ENCODE measurements at regions not wholly inside any gene's neighbourhood (a gene's known extent, or its start where the extent isn't known, plus 50 kb on each side); places are given as distances from the start of the nearest gene placed in this dataset.
A peak's percentile ranks its signal among the peaks of the same experiment; 100 is the strongest.

GRCh38 chr13:22736768-22737092, 444.0 kb upstream of the SGCG start:
- H3K4me3 ChIP-seq (ENCODE audit: low read length, poor library complexity, severe bottlenecking) = no peak overlapping the region
- no peaks in the 10 kb centered on the region for H3F3A ChIP-seq (ENCODE audit: low read depth)
- H3K9ac ChIP-seq (ENCODE audit: low read depth, low read length, poor library complexity, severe bottlenecking) = no peak overlapping the region
- H4K20me1 ChIP-seq (ENCODE audit: insufficient read depth, low read length, poor library complexity, severe bottlenecking) = no peaks in the 10 kb centered on the region
- H2AFZ ChIP-seq (ENCODE audit: low read length) = no peak overlapping the region
- H3K27me3 ChIP-seq (ENCODE audit: insufficient read depth, low read length, poor library complexity, severe bottlenecking) = no peaks in the 10 kb centered on the region
- H3K4me2 ChIP-seq (ENCODE audit: low read depth, low read length, poor library complexity, severe bottlenecking) = no peak overlapping the region
- no peak for TF ChIP-seq EZH2phosphoT487 (IDR thresholded peaks at IDR 0.05; ENCODE audit: borderline replicate concordance)
- no peak for TF ChIP-seq CTCF (conservative IDR thresholded peaks at IDR 0.05; ENCODE audit: low read length)
- no peaks in the 10 kb centered on the region for H3K36me3 ChIP-seq (ENCODE audit: insufficient read depth, low read length)
- H3K79me2 ChIP-seq (ENCODE audit: insufficient read depth, low read length) = no peaks in the 10 kb centered on the region
- no peaks in the 10 kb centered on the region for H3K9me3 ChIP-seq (ENCODE audit: insufficient read depth, low read depth, low read length)
- no peaks in the 10 kb centered on the region for H3K4me1 ChIP-seq (ENCODE audit: insufficient read depth, low read length, poor library complexity, severe bottlenecking)
- no peaks in the 10 kb centered on the region for H3K9me2 ChIP-seq (replicated peaks; ENCODE audit: low read depth, low read length)

DNA sequence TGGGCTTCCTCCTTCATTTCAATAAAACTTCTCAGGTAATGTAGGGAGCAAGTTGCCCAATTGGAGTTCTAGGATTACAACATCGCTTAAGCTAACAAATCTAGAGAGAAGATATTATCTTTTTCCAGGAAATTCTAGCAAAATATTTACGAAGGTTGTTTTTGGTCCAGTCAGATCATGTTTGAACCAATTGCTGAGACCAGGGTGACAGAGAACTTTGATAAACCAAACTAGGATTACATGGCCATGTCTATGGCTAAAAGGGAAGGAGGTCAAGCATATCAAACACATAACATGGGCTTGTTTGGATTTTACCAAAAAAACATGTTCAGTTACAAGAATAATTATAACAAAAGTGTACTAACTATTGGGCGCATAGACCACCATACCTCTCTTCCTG, 442.4 kb upstream of the SGCG start:
- H3K27me3 ChIP-seq (ENCODE audit: insufficient read depth, low read length, poor library complexity, severe bottlenecking) = no peaks in the 10 kb centered on the region
- no peaks in the 10 kb centered on the region for H3K36me3 ChIP-seq (ENCODE audit: insufficient read depth, low read length)
- no peak for TF ChIP-seq EZH2phosphoT487 (IDR thresholded peaks at IDR 0.05; ENCODE audit: borderline replicate concordance)
- TF ChIP-seq CTCF (conservative IDR thresholded peaks at IDR 0.05; ENCODE audit: low read length) = no peak
- H3K79me2 ChIP-seq (ENCODE audit: insufficient read depth, low read length) = no peaks in the 10 kb centered on the region
- no peaks in the 10 kb centered on the region for H3F3A ChIP-seq (ENCODE audit: low read depth)
- H3K4me1 ChIP-seq (ENCODE audit: insufficient read depth, low read length, poor library complexity, severe bottlenecking) = no peaks in the 10 kb centered on the region
- no peaks in the 10 kb centered on the region for H3K9me2 ChIP-seq (replicated peaks; ENCODE audit: low read depth, low read length)
- no peaks in the 10 kb centered on the region for H4K20me1 ChIP-seq (ENCODE audit: insufficient read depth, low read length, poor library complexity, severe bottlenecking)
- no peak overlapping the region for H3K4me3 ChIP-seq (ENCODE audit: low read length, poor library complexity, severe bottlenecking)
- H2AFZ ChIP-seq (ENCODE audit: low read length) = no peak overlapping the region
- no peak overlapping the region for H3K4me2 ChIP-seq (ENCODE audit: low read depth, low read length, poor library complexity, severe bottlenecking)
- H3K9ac ChIP-seq (ENCODE audit: low read depth, low read length, poor library complexity, severe bottlenecking) = no peak overlapping the region
- H3K9me3 ChIP-seq (ENCODE audit: insufficient read depth, low read depth, low read length) = no peaks in the 10 kb centered on the region

- Histone ChIP-seq H3K4me1 (ENCODE audit: insufficient read depth, low read length, poor library complexity, severe bottlenecking) (no peaks in the 10 kb centered on the region), H3F3A (ENCODE audit: low read depth) (no peaks in the 10 kb centered on the region), H3K4me2 (ENCODE audit: low read depth, low read length, poor library complexity, severe bottlenecking) (no peak overlapping the region), H2AFZ (ENCODE audit: low read length) (no peak overlapping the region), H3K36me3 (ENCODE audit: insufficient read depth, low read length) (no peaks in the 10 kb centered on the region), H3K9me2 (replicated peaks; ENCODE audit: low read depth, low read length) (no peaks in the 10 kb centered on the region), H3K79me2 (ENCODE audit: insufficient read depth, low read length) (no peaks in the 10 kb centered on the region), H4K20me1 (ENCODE audit: insufficient read depth, low read length, poor library complexity, severe bottlenecking) (no peaks in the 10 kb centered on the region), H3K27me3 (ENCODE audit: insufficient read depth, low read length, poor library complexity, severe bottlenecking) (no peaks in the 10 kb centered on the region), H3K4me3 (ENCODE audit: low read length, poor library complexity, severe bottlenecking) (no peak overlapping the region), H3K9ac (ENCODE audit: low read depth, low read length, poor library complexity, severe bottlenecking) (no peak overlapping the region), H3K9me3 (ENCODE audit: insufficient read depth, low read depth, low read length) (no peaks in the 10 kb centered on the region)
- peak; percentile 52 for TF ChIP-seq CTCF (conservative IDR thresholded peaks at IDR 0.05; ENCODE audit: low read length)
- no peak for TF ChIP-seq EZH2phosphoT487 (IDR thresholded peaks at IDR 0.05; ENCODE audit: borderline replicate concordance)
These were observed 440.5 kb upstream of the SGCG start for GRCh38 chr13:22740264-22740663.
